Psoas muscle (tissue), 7 donors: ENCODE measurements at regions not wholly inside any gene's neighbourhood (a gene's known extent, or its start where the extent isn't known, plus 50 kb on each side); places are given as distances from the start of the nearest gene placed in this dataset.

ENCODE experiments used
- ATAC-seq, 4 donors: fragments of 200-7000 bp; cut with Tn5 transposase; one replicate each; pipeline ENCODE4 v1.9.1; 2020; ENCODE audit warnings: moderate library complexity in 3 of 4, mild to moderate bottlenecking in 2 of 4
- DNase-seq, 2 donors: peaks; one replicate each; pipeline ENCODE4 v3.0.0-alpha.2; 2020
- H3K27ac ChIP-seq: fragments of 200-600 bp; one replicate; pipeline ENCODE4 v1.8.0; 2022
- H3K27me3 ChIP-seq, 3 donors: fragments of 200-600 bp in 1 of 3; one replicate each; pipeline versions ENCODE4 v1.6.1 to v1.8.0; 2013 to 2022; ENCODE audit warnings: low read length in 2 of 3, mild to moderate bottlenecking in 2 of 3, moderate library complexity in 1 of 3; ENCODE audit not compliant: insufficient read depth in 3 of 3
- H3K36me3 ChIP-seq, 2 donors: fragments of 200-600 bp in 1 of 2; one replicate each; pipeline versions ENCODE4 v1.6.1 to v1.8.0; 2013 to 2022; ENCODE audit warnings: low read depth in 1 of 2, mild to moderate bottlenecking in 1 of 2, moderate library complexity in 1 of 2; ENCODE audit not compliant: insufficient read depth in 1 of 2
- H3K4me1 ChIP-seq: fragments of 200-600 bp; one replicate; pipeline ENCODE4 v1.8.0; 2022
- H3K4me3 ChIP-seq: fragments of 200-600 bp; one replicate; pipeline ENCODE4 v1.8.0; 2022; ENCODE audit warnings: mild to moderate bottlenecking
- H3K9me3 ChIP-seq: fragments of 200-600 bp; one replicate; pipeline ENCODE4 v1.8.0; 2022
- WGBS, 3 donors: extraction: QIAGEN DNeasy Blood & Tissue Kit; methylation state at CpG; one replicate each; pipeline versions ENCODE4 v1.1.6 to v1.1.7; 2013; 5-methylcytosine and 5-hydroxymethylcytosine counted together
- intact Hi-C, 2 donors: fragments of 100-400 bp; cut with DNase I; formaldehyde crosslinking; loops; one replicate each; pipeline versions ENCODE4 v1.11.0 to v1.14.2; 2022
- TF ChIP-seq, protein P1 (sequence below): fragments of 200-600 bp; IDR thresholded peaks from one replicate; pipeline ENCODE4 v1.8.0; 2022; ENCODE audit warnings: antibody characterized with exemption
- donor health status: healthy with polysubstance abuse.
- donor health status: DM: no; HTN: no; CAD: no; lungs with moderate emphysema.
- donor health status: Bipolar disorder and iron deficiency.
- donor health status: healthy.
- donor health status: DM: yes; HTN: yes; CAD: no.
- donor health status: DM: no; HTN: no; CAD: no.
- donor health status: DM: yes; HTN: yes; CAD: no.

DNA sequence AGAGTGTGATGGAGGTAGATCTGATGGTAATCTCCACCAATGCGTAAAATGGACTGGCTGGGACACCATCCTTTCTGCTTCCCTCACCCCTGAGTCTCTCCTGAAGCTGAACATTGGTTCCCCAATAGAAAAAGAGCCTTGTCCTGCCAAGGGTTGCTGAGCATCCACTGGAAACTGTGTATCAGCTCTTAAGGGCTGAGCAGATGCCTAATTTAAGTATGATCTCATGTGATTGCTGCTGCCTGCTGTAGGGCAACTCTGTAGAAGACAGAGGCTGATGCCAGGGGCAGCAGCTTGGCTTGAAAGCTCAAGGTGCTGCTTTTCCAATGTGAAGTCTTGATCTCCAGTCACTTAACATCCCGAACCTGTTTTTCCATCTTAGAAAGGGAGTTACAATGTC lies 310.3 kb upstream of the CCL2 start:
- H3K36me3 ChIP-seq, result no peaks in the 10 kb centered on the region
- no peaks in the 10 kb centered on the region for H3K9me3 ChIP-seq
- intact Hi-C loops, result no loop called here
- peaks cover 0 to 4% (median 2%) of the 10 kb centered on the region in 3 donors for H3K27me3 ChIP-seq
- ATAC-seq (no peak), DNase-seq (no peak)
- H3K4me3 ChIP-seq, result no peak overlapping the region
- H3K27ac ChIP-seq, result no peak overlapping the region
- 44 to 81% (median 81%) methylated on average over 2 of the region's 2 CpGs for WGBS, 3 donors
- H3K4me1 ChIP-seq, result no peaks in the 10 kb centered on the region
- TF ChIP-seq, protein P1, sequence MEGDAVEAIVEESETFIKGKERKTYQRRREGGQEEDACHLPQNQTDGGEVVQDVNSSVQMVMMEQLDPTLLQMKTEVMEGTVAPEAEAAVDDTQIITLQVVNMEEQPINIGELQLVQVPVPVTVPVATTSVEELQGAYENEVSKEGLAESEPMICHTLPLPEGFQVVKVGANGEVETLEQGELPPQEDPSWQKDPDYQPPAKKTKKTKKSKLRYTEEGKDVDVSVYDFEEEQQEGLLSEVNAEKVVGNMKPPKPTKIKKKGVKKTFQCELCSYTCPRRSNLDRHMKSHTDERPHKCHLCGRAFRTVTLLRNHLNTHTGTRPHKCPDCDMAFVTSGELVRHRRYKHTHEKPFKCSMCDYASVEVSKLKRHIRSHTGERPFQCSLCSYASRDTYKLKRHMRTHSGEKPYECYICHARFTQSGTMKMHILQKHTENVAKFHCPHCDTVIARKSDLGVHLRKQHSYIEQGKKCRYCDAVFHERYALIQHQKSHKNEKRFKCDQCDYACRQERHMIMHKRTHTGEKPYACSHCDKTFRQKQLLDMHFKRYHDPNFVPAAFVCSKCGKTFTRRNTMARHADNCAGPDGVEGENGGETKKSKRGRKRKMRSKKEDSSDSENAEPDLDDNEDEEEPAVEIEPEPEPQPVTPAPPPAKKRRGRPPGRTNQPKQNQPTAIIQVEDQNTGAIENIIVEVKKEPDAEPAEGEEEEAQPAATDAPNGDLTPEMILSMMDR, result no peak

DNA sequence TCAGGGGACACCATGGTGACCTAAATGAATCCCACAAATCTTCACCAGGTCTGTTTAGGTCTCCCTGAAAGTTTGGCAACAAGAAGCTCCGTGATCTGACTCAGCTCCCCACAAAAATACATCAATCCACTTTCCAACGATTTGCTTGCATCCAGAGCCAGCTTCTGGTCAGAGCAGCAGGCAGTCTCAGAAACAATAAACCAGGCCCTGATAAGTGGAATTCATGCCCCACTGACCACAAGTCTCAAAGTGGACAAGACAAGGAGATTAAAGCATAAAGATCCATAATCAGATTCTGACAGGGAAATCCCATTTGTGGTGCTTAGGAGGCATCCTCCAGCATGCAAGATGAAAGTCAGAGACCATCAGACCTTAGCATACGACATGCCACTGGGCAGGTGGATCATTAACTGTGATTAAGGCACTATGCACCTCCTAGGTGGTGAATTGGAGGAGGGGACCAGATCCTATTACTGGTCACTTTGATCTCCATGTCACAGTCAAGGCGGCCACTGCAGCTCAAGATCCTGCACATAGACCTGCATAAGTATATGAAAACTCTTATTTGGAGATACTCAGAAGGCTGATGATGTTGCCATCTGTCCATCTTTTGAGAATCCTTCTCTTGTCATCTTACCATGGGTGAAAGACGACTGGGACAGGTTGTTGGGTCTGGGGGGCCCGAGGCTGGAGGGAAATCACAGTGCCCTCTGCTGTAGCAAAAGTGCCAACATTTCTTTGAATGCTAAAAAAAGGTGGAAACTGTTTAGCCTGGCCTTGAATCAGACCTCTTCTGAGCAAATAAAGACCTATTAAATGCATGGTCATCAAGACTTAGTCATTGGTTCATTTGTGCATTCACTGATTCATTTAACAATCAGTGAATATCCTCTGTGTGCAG lies 309.2 kb upstream of the CCL2 start:
- H3K4me1 ChIP-seq, result no peaks in the 10 kb centered on the region
- intact Hi-C loops, result no loop called here
- no peak for ATAC-seq

GRCh38 chr17:33947762-33948161 lies 307.3 kb upstream of the CCL2 start:
- no peak overlapping the region for H3K4me3 ChIP-seq
- TF ChIP-seq, protein P1, result no peak
- intact Hi-C loops, result no loop called here
- no peaks in the 10 kb centered on the region for H3K4me1 ChIP-seq
- no peaks in the 10 kb centered on the region for H3K36me3 ChIP-seq
- H3K27me3 ChIP-seq, result peaks cover 0 to 4% (median 2%) of the 10 kb centered on the region in 3 donors
- H3K9me3 ChIP-seq, result no peaks in the 10 kb centered on the region
- H3K27ac ChIP-seq, result no peak overlapping the region
- ATAC-seq, result no peak
- no peak for DNase-seq

More for the DNA sequence above, 309.2 kb upstream of the CCL2 start:
- TF ChIP-seq, protein P1, result no peak
- no peaks in the 10 kb centered on the region for H3K36me3 ChIP-seq
- WGBS, 3 donors, result 56 to 58% (median 58%) methylated on average over 6 of the region's 6 CpGs
- H3K27me3 ChIP-seq, result peaks cover 0 to 4% (median 2%) of the 10 kb centered on the region in 3 donors
- H3K27ac ChIP-seq, result no peak overlapping the region
- H3K4me3 ChIP-seq, result no peak overlapping the region
- H3K9me3 ChIP-seq, result no peaks in the 10 kb centered on the region
- DNase-seq, result no peak

DNA sequence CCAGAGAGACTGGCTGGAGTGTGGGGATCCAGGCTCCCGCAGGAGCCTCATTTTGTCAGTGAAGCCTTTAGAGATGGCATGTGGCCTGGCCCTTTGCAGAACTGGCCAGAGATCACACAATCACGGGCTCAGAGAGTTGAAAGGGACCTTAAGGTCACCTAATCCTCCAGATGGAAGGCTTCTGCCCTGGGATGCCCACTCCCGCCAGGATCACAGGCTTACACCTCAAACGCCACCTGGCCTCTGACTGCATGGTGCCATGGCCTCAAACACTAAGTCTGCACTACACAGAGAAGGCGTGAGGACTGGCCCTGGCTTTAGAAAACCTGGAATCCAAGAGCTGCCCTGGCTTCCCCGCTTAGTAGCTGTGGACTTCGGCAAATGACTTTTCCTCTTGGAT lies 306.8 kb upstream of the CCL2 start:
- peaks cover 0 to 4% (median 1%) of the 10 kb centered on the region in 3 donors for H3K27me3 ChIP-seq
- DNase-seq, result no peak
- H3K4me3 ChIP-seq, result no peak overlapping the region
- WGBS, 3 donors, result 51 to 81% (median 71%) methylated on average over 7 of the region's 7 CpGs
- H3K9me3 ChIP-seq, result no peaks in the 10 kb centered on the region
- intact Hi-C loops, result no loop called here
- TF ChIP-seq, protein P1, result no peak
- no peak for ATAC-seq
- H3K4me1 ChIP-seq, result no peaks in the 10 kb centered on the region
- no peak overlapping the region for H3K27ac ChIP-seq
- H3K36me3 ChIP-seq, result no peaks in the 10 kb centered on the region

DNA sequence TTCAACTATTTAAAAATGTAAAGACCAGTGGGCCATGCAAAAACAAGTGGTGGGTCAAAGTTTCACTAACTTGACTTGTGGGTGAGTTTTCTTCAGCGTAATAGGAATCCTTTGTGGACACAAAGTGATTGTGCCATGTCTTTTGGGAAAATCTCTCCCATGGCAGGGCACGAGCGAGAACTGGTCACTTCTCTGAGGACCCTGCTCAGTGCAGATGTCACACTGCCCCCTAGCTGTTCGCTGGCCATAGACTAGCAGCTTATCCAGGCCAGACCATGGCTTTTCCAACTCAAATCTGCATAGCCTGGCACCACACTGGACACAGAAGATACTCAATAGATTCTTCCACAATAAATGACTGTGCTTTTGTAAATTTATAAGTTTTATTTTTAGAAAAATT lies 306.0 kb upstream of the CCL2 start:
- TF ChIP-seq, protein P1, result no peak
- ATAC-seq (no peak), DNase-seq (no peak)
- Histone ChIP-seq H3K4me1 (no peaks in the 10 kb centered on the region), H3K36me3 (no peaks in the 10 kb centered on the region), H3K9me3 (no peaks in the 10 kb centered on the region), H3K27me3 (peaks cover 0 to 4% (median 0%) of the 10 kb centered on the region in 3 donors), H3K4me3 (no peak overlapping the region), H3K27ac (no peak overlapping the region)
- intact Hi-C loops, result no loop called here
- 57 to 66% (median 61%) methylated on average over 4 of the region's 4 CpGs for WGBS, 3 donors
